Transverse colon (tissue), 4 donors: ENCODE measurements at regions not wholly inside any gene's neighbourhood (a gene's known extent, or its start where the extent isn't known, plus 50 kb on each side); places are given as distances from the start of the nearest gene placed in this dataset.

Experiments
- DNase-seq: peaks from one replicate; pipeline ENCODE4 v3.0.0-alpha.2; 2019
- H3K27ac ChIP-seq, 4 donors: fragments of 200-600 bp; sonication (generic); 2 replicates each; pipeline ENCODE4 v1.5.1; 2016 to 2018; ENCODE audit warnings: inconsistent platforms in 4 of 4
- H3K27me3 ChIP-seq: fragments of 200-600 bp; sonication (generic); 2 replicates; pipeline ENCODE4 v1.5.1; 2017; ENCODE audit warnings: inconsistent platforms
- H3K36me3 ChIP-seq, 4 donors: fragments of 200-600 bp; sonication (generic); 2 replicates each; pipeline ENCODE4 v1.5.1; 2017 to 2019; ENCODE audit warnings: inconsistent platforms in 4 of 4
- H3K4me1 ChIP-seq, 4 donors: fragments of 200-600 bp; sonication (generic); 2 replicates each; pipeline ENCODE4 v1.5.1; 2017 to 2020; ENCODE audit warnings: inconsistent platforms in 4 of 4
- H3K4me3 ChIP-seq, 4 donors: fragments of 200-600 bp; sonication (generic); 1 replicate in 1 of 4; 2 replicates in 3 of 4; pipeline versions ENCODE4 v1.5.1 to v1.6.1; 2017 to 2019; ENCODE audit warnings: inconsistent platforms in 4 of 4
- H3K9me3 ChIP-seq, 2 donors: fragments of 200-600 bp; sonication (generic); 2 replicates each; pipeline ENCODE4 v1.5.1; 2017 to 2019; ENCODE audit warnings: inconsistent platforms in 2 of 2
- CTCF ChIP-seq, 5 experiments: fragments of 200-600 bp in 3 of 5; fragments of 450-650 bp in 2 of 5; sonication (generic) in 3 of 5; IDR thresholded peaks; 1 replicate in 2 of 5; 2 replicates in 3 of 5; pipeline ENCODE4 v1.5.1; 2016 to 2017; ENCODE audit warnings: antibody characterized with exemption in 5 of 5, inconsistent platforms in 3 of 5, mild to moderate bottlenecking in 2 of 5, moderate library complexity in 1 of 5
- EP300 ChIP-seq: sonication (generic); formaldehyde crosslinking; IDR thresholded peaks from one replicate; pipeline ENCODE4 v1.6.1; 2017; ENCODE audit warnings: antibody characterized with exemption, low read depth
- POLR2A ChIP-seq: fragments of 450-650 bp; IDR thresholded peaks from one replicate; pipeline ENCODE4 v1.6.1; 2016; ENCODE audit warnings: antibody characterized with exemption, mild to moderate bottlenecking, moderate library complexity
- POLR2AphosphoS5 ChIP-seq, 3 donors: sonication (generic); formaldehyde crosslinking; IDR thresholded peaks; one replicate each; pipeline ENCODE4 v1.6.1; 2016; ENCODE audit warnings: antibody characterized with exemption in 3 of 3
- WGBS, 2 donors: methylation state at CpG; one replicate each; pipeline ENCODE4 v1.1.5; 2018; ENCODE audit warnings: low coverage in 1 of 2; 5-methylcytosine and 5-hydroxymethylcytosine counted together
- in situ Hi-C, 4 donors: fragments of 200-750 bp; cut with MboI; loops; one replicate each; pipeline versions ENCODE4 v1.15.0 to v1.15.1; 2017; ENCODE audit warnings: low sequenced_read_pairs in 3 of 4, low pct_ligation_motif_present in 1 of 4, low pct_unique_long_range_greater_than_20kb in 1 of 4
- intact Hi-C: fragments of 100-400 bp; cut with DNase I; formaldehyde crosslinking; loops from one replicate; pipeline ENCODE4 v1.15.1; 2023; ENCODE audit warnings: low total_unique reads

- no peaks in the 10 kb centered on the region for H3K27me3 ChIP-seq
- intact Hi-C loops: no loop called here
- in situ Hi-C loops: no loop called here
- 77 to 88% methylated on average over 3 to 17 of the region's 17 CpGs for WGBS, 2 donors
- no peaks in the 10 kb centered on the region for H3K36me3 ChIP-seq
- peaks cover 0 to 11% (median 2%) of the 10 kb centered on the region in 4 donors for H3K4me1 ChIP-seq
- TF ChIP-seq POLR2A: no peak
- TF ChIP-seq POLR2AphosphoS5 (IDR thresholded peaks at IDR 0.05): no peak
- TF ChIP-seq CTCF (IDR thresholded peaks at IDR 0.05): no peak
- no peak for TF ChIP-seq EP300
- no peak overlapping the region for H3K4me3 ChIP-seq
- DNase-seq: no peak
- no peaks in the 10 kb centered on the region for H3K9me3 ChIP-seq
- no peak overlapping the region for H3K27ac ChIP-seq
These were observed 628.3 kb downstream of the BUD13 start for GRCh38 chr11:116144387-116144958.

GRCh38 chr11:116138280-116138679 lies 634.1 kb upstream of the CADM1 start:
- Histone ChIP-seq H3K36me3 (no peaks in the 10 kb centered on the region), H3K27ac (peak overlapping the region; percentile 42 to 60 (median 55)), H3K4me1 (peaks cover 6 to 38% (median 20%) of the 10 kb centered on the region in 4 donors), H3K27me3 (no peaks in the 10 kb centered on the region), H3K9me3 (no peaks in the 10 kb centered on the region), H3K4me3 (no peak overlapping the region)
- DNase-seq: no peak
- TF ChIP-seq POLR2A (no peak), POLR2AphosphoS5 (IDR thresholded peaks at IDR 0.05) (no peak), CTCF (IDR thresholded peaks at IDR 0.05) (no peak), EP300 (no peak)
- intact Hi-C loops: no loop called here
- in situ Hi-C loops: no loop called here
- WGBS, 2 donors: 78 to 79% methylated on average over 5 to 6 of the region's 6 CpGs

- H3K36me3 ChIP-seq: no peaks in the 10 kb centered on the region
- 39 to 55% methylated on average over 2 of the region's 2 CpGs for WGBS, 2 donors
- no peaks in the 10 kb centered on the region for H3K27me3 ChIP-seq
- no peak overlapping the region for H3K4me3 ChIP-seq
- no peak for DNase-seq
- peak overlapping the region; percentile 42 to 60 (median 55) for H3K27ac ChIP-seq
- in situ Hi-C loops (no loop called here), intact Hi-C loops (no loop called here)
- no peak for TF ChIP-seq POLR2AphosphoS5 (IDR thresholded peaks at IDR 0.05)
- no peak for TF ChIP-seq POLR2A
- no peak for TF ChIP-seq CTCF (IDR thresholded peaks at IDR 0.05)
- H3K9me3 ChIP-seq: no peaks in the 10 kb centered on the region
- peaks cover 6 to 38% (median 20%) of the 10 kb centered on the region in 4 donors for H3K4me1 ChIP-seq
These were observed 633.5 kb upstream of the CADM1 start for GRCh38 chr11:116137753-116138152.

GRCh38 chr11:116136987-116137674 lies 632.9 kb upstream of the CADM1 start:
- in situ Hi-C loops: no loop called here
- peaks cover 6 to 38% (median 20%) of the 10 kb centered on the region in 4 donors for H3K4me1 ChIP-seq
- H3K27ac ChIP-seq: peak overlapping the region; percentile 42 to 60 (median 55)
- WGBS, 2 donors: 38 to 41% methylated on average over 6 to 9 of the region's 9 CpGs
- H3K4me3 ChIP-seq: no peak overlapping the region
- no peaks in the 10 kb centered on the region for H3K36me3 ChIP-seq
- TF ChIP-seq EP300: no peak
- TF ChIP-seq CTCF (IDR thresholded peaks at IDR 0.05): no peak
- no peak for TF ChIP-seq POLR2A
- TF ChIP-seq POLR2AphosphoS5 (IDR thresholded peaks at IDR 0.05): no peak
- intact Hi-C loops: no loop called here
- no peaks in the 10 kb centered on the region for H3K27me3 ChIP-seq
- H3K9me3 ChIP-seq: no peaks in the 10 kb centered on the region
- peak; percentile 27 for DNase-seq
